HG03280 (cell line): ENCODE measurements at regions not wholly inside any gene's neighbourhood (a gene's known extent, or its start where the extent isn't known, plus 50 kb on each side); places are given as distances from the start of the nearest gene placed in this dataset.

Experiments used
- ATAC-seq: cut with Tn5 transposase; IDR thresholded peaks from one replicate; pipeline ENCODE4 v1.9.1; 2021; ENCODE audit warnings: mild to moderate bottlenecking, moderate library complexity; ENCODE audit not compliant: unreplicated experiment

GRCh38 chr1:4954392-4954791 is 300.0 kb downstream of the AJAP1 start:
- no peak for ATAC-seq

GRCh38 chr1:4951601-4952000 is 297.2 kb downstream of the AJAP1 start:
- ATAC-seq = no peak

GRCh38 chr1:4946343-4946742 is 291.9 kb downstream of the AJAP1 start:
- ATAC-seq = no peak

GRCh38 chr1:4944911-4945310 is 290.5 kb downstream of the AJAP1 start:
- ATAC-seq = no peak

GRCh38 chr1:4944072-4944471 is 289.7 kb downstream of the AJAP1 start:
- ATAC-seq = no peak

GRCh38 chr1:4939266-4939665 is 284.9 kb downstream of the AJAP1 start:
- ATAC-seq = no peak

- no peak for ATAC-seq
These were observed 283.6 kb downstream of the AJAP1 start for GRCh38 chr1:4937876-4938534.

- no peak for ATAC-seq
These were observed 281.4 kb downstream of the AJAP1 start for GRCh38 chr1:4935807-4936206.

GRCh38 chr1:4933232-4933631 is 278.8 kb downstream of the AJAP1 start:
- no peak for ATAC-seq

- ATAC-seq = no peak
These were observed 278.1 kb downstream of the AJAP1 start for GRCh38 chr1:4932311-4933030.

- ATAC-seq = no peak
These were observed 277.1 kb downstream of the AJAP1 start for GRCh38 chr1:4931486-4931885.

- ATAC-seq = no peak
These were observed 273.8 kb downstream of the AJAP1 start for GRCh38 chr1:4928186-4928585.

- no peak for ATAC-seq
These were observed 269.9 kb downstream of the AJAP1 start for GRCh38 chr1:4924356-4924755.

- no peak for ATAC-seq
These were observed 262.2 kb downstream of the AJAP1 start for GRCh38 chr1:4916610-4917009.

- ATAC-seq = no peak
These were observed 260.7 kb downstream of the AJAP1 start for GRCh38 chr1:4915154-4915553.

GRCh38 chr1:4908486-4908885 is 254.1 kb downstream of the AJAP1 start:
- no peak for ATAC-seq

- no peak for ATAC-seq
These were observed 240.2 kb downstream of the AJAP1 start for GRCh38 chr1:4894566-4894965.

- no peak for ATAC-seq
These were observed 226.2 kb downstream of the AJAP1 start for GRCh38 chr1:4880626-4881025.

GRCh38 chr1:4877426-4877825 is 223.0 kb downstream of the AJAP1 start:
- ATAC-seq = no peak

- no peak for ATAC-seq
These were observed 217.0 kb downstream of the AJAP1 start for GRCh38 chr1:4871373-4871772.

GRCh38 chr1:4868521-4868920 is 214.1 kb downstream of the AJAP1 start:
- ATAC-seq = no peak

- ATAC-seq = no peak
These were observed 202.0 kb downstream of the AJAP1 start for GRCh38 chr1:4856396-4856795.

GRCh38 chr1:4854367-4854766 is 200.0 kb downstream of the AJAP1 start:
- no peak for ATAC-seq
